Upper lobe of left lung (tissue), 4 donors: ENCODE measurements at regions not wholly inside any gene's neighbourhood (a gene's known extent, or its start where the extent isn't known, plus 50 kb on each side); places are given as distances from the start of the nearest gene placed in this dataset.

Experiments
- POLR2A ChIP-seq, 4 donors: fragments of 450-650 bp; IDR thresholded peaks; one replicate each; pipeline ENCODE4 v1.5.1; 2016 to 2017; ENCODE audit warnings: antibody characterized with exemption in 4 of 4, mild to moderate bottlenecking in 2 of 4
- POLR2AphosphoS5 ChIP-seq, 2 donors: sonication (generic); formaldehyde crosslinking; IDR thresholded peaks; one replicate each; pipeline ENCODE4 v1.5.1; 2017; ENCODE audit warnings: antibody characterized with exemption in 2 of 2
- TF ChIP-seq, protein P1 (sequence below), 6 experiments: fragments of 450-650 bp in 4 of 6; fragments of 200-600 bp in 2 of 6; sonication (generic) in 2 of 6; IDR thresholded peaks; one replicate each; pipeline ENCODE4 v1.5.1; 2016 to 2019; ENCODE audit warnings: antibody characterized with exemption in 6 of 6

DNA sequence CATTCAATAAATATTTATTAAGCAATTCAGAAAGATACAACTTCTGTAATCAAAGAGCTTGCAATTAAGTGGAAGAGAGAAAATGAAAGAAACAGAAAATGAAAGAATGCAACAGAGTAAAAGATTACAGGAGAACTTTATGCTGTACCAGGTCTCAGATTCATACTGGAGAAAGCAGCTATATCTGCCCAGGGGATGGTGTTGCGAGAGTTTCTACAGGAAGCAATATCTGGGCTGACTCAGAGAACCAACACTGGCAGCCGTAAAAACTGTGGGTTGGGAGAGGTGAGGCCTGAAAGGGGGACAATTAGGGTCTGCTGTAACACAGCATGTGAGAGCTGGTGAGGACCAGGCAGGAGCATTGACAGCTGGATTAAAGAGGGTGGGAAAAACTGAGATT, 256.7 kb upstream of the TCF21 start:
- no peak for TF ChIP-seq POLR2A (IDR thresholded peaks at IDR 0.05)
- TF ChIP-seq, protein P1, sequence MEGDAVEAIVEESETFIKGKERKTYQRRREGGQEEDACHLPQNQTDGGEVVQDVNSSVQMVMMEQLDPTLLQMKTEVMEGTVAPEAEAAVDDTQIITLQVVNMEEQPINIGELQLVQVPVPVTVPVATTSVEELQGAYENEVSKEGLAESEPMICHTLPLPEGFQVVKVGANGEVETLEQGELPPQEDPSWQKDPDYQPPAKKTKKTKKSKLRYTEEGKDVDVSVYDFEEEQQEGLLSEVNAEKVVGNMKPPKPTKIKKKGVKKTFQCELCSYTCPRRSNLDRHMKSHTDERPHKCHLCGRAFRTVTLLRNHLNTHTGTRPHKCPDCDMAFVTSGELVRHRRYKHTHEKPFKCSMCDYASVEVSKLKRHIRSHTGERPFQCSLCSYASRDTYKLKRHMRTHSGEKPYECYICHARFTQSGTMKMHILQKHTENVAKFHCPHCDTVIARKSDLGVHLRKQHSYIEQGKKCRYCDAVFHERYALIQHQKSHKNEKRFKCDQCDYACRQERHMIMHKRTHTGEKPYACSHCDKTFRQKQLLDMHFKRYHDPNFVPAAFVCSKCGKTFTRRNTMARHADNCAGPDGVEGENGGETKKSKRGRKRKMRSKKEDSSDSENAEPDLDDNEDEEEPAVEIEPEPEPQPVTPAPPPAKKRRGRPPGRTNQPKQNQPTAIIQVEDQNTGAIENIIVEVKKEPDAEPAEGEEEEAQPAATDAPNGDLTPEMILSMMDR (IDR thresholded peaks at IDR 0.05), result no peak
- TF ChIP-seq POLR2AphosphoS5 (IDR thresholded peaks at IDR 0.05), result no peak
